SH-SY5Y (cell line): ENCODE measurements at regions not wholly inside any gene's neighbourhood (a gene's known extent, or its start where the extent isn't known, plus 50 kb on each side); places are given as distances from the start of the nearest gene placed in this dataset.

ENCODE experiments used
- GATA2 ChIP-seq: IDR thresholded peaks from 2 replicates; pipeline ENCODE4 v1.6.1; 2011; ENCODE audit warnings: mild to moderate bottlenecking, low read depth, low read length
- GATA3 ChIP-seq: IDR thresholded peaks from 2 replicates; pipeline ENCODE4 v1.6.1; 2011; ENCODE audit warnings: low read depth, mild to moderate bottlenecking, low read length, moderate library complexity

DNA sequence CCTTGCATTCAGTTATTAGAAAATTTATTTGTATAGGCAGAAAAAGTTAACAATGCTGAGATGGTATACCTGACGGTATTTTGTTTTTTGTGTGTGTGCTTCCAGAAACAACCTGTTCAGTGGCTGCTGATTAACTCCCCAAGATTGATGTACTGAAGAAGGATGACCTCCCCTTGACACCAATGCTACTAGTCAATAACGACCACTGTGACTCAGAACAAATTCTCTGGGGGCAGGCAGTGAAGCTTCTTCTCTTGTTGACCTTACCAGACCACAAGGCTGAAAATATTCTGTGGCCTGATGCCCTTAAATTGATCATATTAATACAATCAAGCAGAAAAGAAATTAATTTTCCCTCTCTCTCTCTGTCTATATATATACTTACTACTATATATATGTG is 1182.9 kb upstream of the CRIM1 start:
- no peak for TF ChIP-seq GATA2
- TF ChIP-seq GATA3 = no peak

DNA sequence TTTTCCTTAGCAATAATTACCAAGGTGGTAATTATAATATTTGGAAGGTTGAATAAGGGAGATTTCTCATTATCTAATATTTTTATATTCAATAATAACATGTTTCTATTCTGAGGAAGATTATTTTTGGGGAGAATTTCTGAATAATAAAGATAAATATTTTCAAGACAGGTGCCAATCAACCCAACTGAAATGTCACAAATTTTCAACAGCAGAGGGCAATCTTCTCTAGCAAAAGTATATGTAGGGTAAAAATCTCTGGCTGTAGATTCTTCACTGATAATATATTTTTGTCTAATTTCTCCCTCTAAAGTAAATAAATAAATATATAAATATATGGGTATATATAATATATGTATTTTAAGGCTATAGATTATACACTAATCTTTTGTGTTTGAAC is 1187.2 kb upstream of the CRIM1 start:
- TF ChIP-seq GATA2 (no peak), GATA3 (no peak)

GRCh38 chr2:35163948-35164347 is 1191.6 kb upstream of the CRIM1 start:
- TF ChIP-seq GATA2 (no peak), GATA3 (no peak)

- TF ChIP-seq GATA2 = no peak
- no peak for TF ChIP-seq GATA3
Observed at GRCh38 chr2:35160871-35161270, 1194.7 kb upstream of the CRIM1 start.

- no peak for TF ChIP-seq GATA2
- no peak for TF ChIP-seq GATA3
Observed at GRCh38 chr2:35125871-35126270, 1229.7 kb upstream of the CRIM1 start.

GRCh38 chr2:35125278-35125677 is 1230.3 kb upstream of the CRIM1 start:
- TF ChIP-seq GATA2 = no peak
- TF ChIP-seq GATA3 = no peak

- TF ChIP-seq GATA3 = no peak
- no peak for TF ChIP-seq GATA2
Observed at GRCh38 chr2:35116151-35116550, 1239.4 kb upstream of the CRIM1 start.

- TF ChIP-seq GATA2 = no peak
- TF ChIP-seq GATA3 = no peak
Observed at GRCh38 chr2:35114765-35115164, 1240.8 kb upstream of the CRIM1 start.

- no peak for TF ChIP-seq GATA2
- no peak for TF ChIP-seq GATA3
Observed at GRCh38 chr2:35104309-35104708, 1251.3 kb upstream of the CRIM1 start.

GRCh38 chr2:35099342-35099741 is 1256.2 kb upstream of the CRIM1 start:
- TF ChIP-seq GATA3 (no peak), GATA2 (no peak)

GRCh38 chr2:35082072-35082471 is 1273.5 kb upstream of the CRIM1 start:
- TF ChIP-seq GATA3 = no peak
- TF ChIP-seq GATA2 = no peak

DNA sequence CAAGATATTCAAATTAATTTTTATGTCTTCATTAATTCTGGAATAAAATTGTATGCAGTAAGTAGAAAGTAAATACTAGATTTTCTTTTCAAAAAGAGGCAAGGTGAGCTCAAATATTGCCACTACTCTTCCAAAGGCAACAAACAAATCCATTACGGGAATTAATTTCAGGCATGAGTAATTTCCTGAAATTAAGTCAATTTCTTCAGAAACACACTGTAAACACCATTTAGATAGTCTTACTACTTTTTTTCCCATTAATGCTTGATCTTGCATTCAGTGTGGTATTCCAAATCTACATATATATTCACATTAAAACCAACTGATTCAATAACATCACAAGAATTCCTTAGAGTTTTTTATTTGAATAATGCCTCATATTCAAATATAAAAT is 1274.0 kb upstream of the CRIM1 start:
- TF ChIP-seq GATA2 (no peak), GATA3 (no peak)

DNA sequence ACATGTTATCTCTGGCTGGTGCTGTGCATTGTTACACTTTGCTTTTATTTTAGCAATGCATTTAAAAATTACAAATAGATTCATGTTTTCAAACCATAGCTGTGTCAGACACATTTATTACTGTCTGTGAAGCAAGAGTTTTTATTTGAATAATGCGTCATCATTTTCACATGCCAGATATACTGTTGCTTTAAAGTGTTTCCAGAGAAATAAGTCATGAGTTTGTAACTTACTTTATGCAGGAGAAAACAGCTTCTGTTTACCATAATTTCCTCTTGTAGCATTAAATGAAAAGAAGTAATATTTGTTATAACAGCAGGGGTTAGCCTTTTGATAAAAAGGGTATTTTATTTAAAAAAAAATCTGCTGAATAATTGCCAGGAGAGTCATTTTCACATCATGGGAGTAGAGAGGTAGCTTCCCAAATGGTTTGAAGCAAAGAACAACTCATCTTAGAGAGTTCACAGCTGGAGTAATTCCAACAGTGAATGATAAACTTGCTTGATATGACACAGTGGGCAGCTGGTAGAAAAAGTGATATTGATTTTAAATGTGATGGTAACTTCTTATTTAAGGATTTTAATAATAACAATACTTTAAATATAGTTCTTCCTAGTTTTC is 1274.5 kb upstream of the CRIM1 start:
- TF ChIP-seq GATA2 = no peak
- TF ChIP-seq GATA3 = no peak

GRCh38 chr2:35080231-35080910 is 1275.2 kb upstream of the CRIM1 start:
- TF ChIP-seq GATA2 (no peak), GATA3 (no peak)

DNA sequence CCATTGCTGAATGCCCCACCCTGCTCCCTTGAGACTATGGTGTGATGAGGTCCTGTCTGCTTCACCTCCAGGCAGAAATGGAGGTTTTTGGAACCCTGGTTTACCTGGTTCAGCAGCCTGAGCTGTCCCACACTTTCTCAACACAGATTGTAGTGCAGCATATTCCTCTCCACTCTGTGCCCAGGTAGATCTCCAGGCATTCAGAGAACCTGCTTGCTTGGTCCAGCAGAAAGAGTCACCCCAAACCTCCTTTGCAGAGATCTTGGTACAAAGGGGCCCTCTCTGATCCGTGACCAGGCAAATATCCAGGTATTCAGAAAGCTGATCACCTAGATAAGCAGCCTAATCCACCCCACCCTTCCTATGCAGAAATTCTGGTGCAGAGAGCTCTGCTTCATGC is 1288.2 kb upstream of the CRIM1 start:
- TF ChIP-seq GATA2 (no peak), GATA3 (no peak)
